ENCODE measurements at regions not wholly inside any gene's neighbourhood (a gene's known extent, or its start where the extent isn't known, plus 50 kb on each side); places are given as distances from the start of the nearest gene placed in this dataset.

DNA sequence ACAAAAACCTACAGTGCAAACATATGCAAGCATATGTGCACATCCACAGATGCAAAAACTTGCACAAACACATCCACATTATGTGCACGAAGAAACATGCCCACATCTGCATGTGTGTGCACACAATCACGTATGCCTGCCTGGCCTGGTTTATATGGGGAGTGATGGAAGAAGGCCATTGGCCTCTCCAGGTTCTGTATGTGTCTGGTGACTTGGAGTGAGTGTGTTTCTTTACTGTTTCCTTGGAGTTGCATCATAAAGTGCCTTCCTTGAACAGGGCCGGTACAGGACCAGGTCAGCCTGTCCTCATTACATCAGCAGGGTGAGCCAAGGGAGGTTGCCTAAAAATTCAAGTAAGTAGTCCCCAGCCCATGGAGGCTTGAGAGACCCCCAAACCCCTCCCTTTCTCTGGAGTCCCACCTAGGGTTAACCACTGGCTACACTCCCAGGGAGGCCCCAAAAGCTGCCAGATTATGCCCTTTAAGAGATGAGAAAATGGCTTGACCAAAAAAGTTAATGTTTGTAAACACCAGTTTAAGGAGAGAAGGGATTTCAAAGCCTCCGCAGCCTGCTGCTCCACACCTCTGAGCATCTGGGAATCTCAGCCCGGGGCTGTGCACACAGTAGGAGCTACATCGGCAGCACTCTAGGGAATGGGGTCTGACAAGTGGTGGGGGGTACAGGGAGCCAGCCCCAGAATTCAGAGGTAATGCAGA is 140.8 kb downstream of the VEGFA start (continued):
- TF ChIP-seq ELF1 (IDR thresholded peaks at IDR 0.05) (no peak), GABPA (IDR thresholded peaks at IDR 0.05; ENCODE audit: low read depth) (no peak), TCF12 (IDR thresholded peaks at IDR 0.05) (no peak), IRF3 (IDR thresholded peaks at IDR 0.05; ENCODE audit: low read depth, low read length) (no peak), EP300 (IDR thresholded peaks at IDR 0.05; ENCODE audit: borderline replicate concordance in 1 of 2, low read depth in 1 of 2, low read length in 1 of 2) (no peak), RFX5 (IDR thresholded peaks at IDR 0.05; ENCODE audit: low read length) (no peak), NFIC (IDR thresholded peaks at IDR 0.05; ENCODE audit: borderline replicate concordance) (no peak)

GRCh38 chr6:43910149-43910637 is 140.2 kb downstream of the VEGFA start:
- DNase-seq, result no peak
- ChIA-PET CTCF (interaction anchor here (1.1 kb wide), 1 partner anchor 54 kb away, joined by 3 read pairs; no protein-coding TSS in a partner anchor), POLR2A (interaction anchor here (0.7 kb wide), 1 partner anchor 393 kb away, joined by 3 read pairs; no protein-coding TSS in a partner anchor)
- WGBS (ENCODE audit: low lambda C conversion rate), result 100% methylated on average over 1 of the region's 1 CpG
- no peaks in the 10 kb centered on the region for H4K20me1 ChIP-seq (ENCODE audit: insufficient read depth)
- H3K36me3 ChIP-seq (replicated peaks in 1 of 2; ENCODE audit: control insufficient read depth in 1 of 2, insufficient read depth in 2 of 2, low read length in 1 of 2), result no peaks in the 10 kb centered on the region
- H3K4me2 ChIP-seq, result no peak overlapping the region
- no peak overlapping the region for H3K4me3 ChIP-seq (ENCODE audit: low read depth in 2 of 2, low read length in 1 of 2)
- peaks cover 24 to 75% of the 10 kb centered on the region in 2 experiments; a peak in 3 of 4 replicates for H3K4me1 ChIP-seq (ENCODE audit: control insufficient read depth in 1 of 2, insufficient read depth in 2 of 2, low read depth in 1 of 2, low read length in 1 of 2)
- no peak for TF ChIP-seq TAF1 (IDR thresholded peaks at IDR 0.05; ENCODE audit: borderline replicate concordance, low read depth, low read length)
- TF ChIP-seq PBX3 (IDR thresholded peaks at IDR 0.05), result no peak
- peak overlapping the region in 1 of 2 experiments; percentile 51; a peak in 1 of 4 replicates for H3K27ac ChIP-seq (ENCODE audit: low read depth in 2 of 2, low read length in 1 of 2)
- no peaks in the 10 kb centered on the region for H3K27me3 ChIP-seq (ENCODE audit: insufficient read depth)
- H3K9me3 ChIP-seq, result no peaks in the 10 kb centered on the region
- no peaks in the 10 kb centered on the region for H3F3A ChIP-seq (replicated peaks; ENCODE audit: insufficient read depth)
- H2AFZ ChIP-seq (ENCODE audit: low read depth), result no peak overlapping the region
- no peak overlapping the region for H3K9ac ChIP-seq
- H3K9me2 ChIP-seq, result no peaks in the 10 kb centered on the region
- no peaks in the 10 kb centered on the region for H3K79me2 ChIP-seq (ENCODE audit: insufficient read depth)

DNA sequence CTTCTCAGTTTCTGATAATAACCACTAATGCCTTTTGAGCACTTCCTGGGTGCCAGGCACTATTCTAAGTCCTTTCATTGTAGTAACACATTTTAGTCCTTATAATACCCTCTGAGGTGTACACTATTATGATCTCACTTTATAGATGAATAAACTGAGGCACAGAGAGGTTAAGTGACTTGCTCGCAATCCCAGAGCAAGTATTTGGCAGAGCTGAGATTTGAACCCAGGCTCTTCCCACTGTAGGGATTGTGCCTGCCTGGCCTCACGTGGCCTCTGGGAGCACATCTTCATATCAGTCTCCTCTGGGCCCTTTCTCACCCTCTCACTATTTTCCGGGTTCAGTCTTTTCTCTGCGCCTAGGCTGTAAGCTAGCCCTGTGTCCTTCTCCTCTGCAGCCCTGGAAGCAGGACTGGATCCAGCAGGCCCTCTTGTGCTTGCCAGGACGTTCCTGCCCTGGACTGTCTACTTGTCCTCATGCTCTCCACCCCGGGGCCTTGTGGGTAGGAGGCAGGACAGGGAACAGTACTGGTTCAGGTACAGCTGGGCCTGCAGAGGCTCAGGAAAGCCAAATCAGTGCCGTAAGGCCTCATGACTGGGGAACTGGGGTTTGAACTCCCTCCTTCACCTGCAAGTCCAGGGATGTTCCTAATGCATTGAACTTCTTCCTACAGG is 139.6 kb downstream of the VEGFA start:
- TF ChIP-seq POLR2AphosphoS5 (IDR thresholded peaks at IDR 0.05; ENCODE audit: low read depth, low read length) (no peak), PBX3 (IDR thresholded peaks at IDR 0.05) (no peak), NFIC (IDR thresholded peaks at IDR 0.05; ENCODE audit: borderline replicate concordance) (no peak), RCOR1 (IDR thresholded peaks at IDR 0.05; ENCODE audit: low read length) (no peak), RAD21 (IDR thresholded peaks at IDR 0.05; ENCODE audit: low read length) (no peak), FOSL2 (IDR thresholded peaks at IDR 0.05; ENCODE audit: borderline replicate concordance, low read depth) (no peak)
- CTCF ChIA-PET, result interaction anchor here (1.1 kb wide), 1 partner anchor 53 kb away, joined by 3 read pairs; no protein-coding TSS in a partner anchor
- WGBS (ENCODE audit: low lambda C conversion rate), result 71% methylated on average over 7 of the region's 7 CpGs

More for the DNA sequence above, 139.6 kb downstream of the VEGFA start:
- Histone ChIP-seq H3K27ac (ENCODE audit: low read depth in 2 of 2, low read length in 1 of 2) (peak overlapping the region in 1 of 2 experiments; percentile 51; a peak in 2 of 4 replicates), H3K9me2 (no peaks in the 10 kb centered on the region), H3K9ac (no peak overlapping the region), H3F3A (replicated peaks; ENCODE audit: insufficient read depth) (no peaks in the 10 kb centered on the region), H3K9me3 (no peaks in the 10 kb centered on the region), H3K79me2 (ENCODE audit: insufficient read depth) (no peaks in the 10 kb centered on the region), H3K4me1 (ENCODE audit: control insufficient read depth in 1 of 2, insufficient read depth in 2 of 2, low read depth in 1 of 2, low read length in 1 of 2) (peaks cover 24 to 72% of the 10 kb centered on the region in 2 experiments; a peak in 3 of 4 replicates), H3K36me3 (replicated peaks in 1 of 2; ENCODE audit: control insufficient read depth in 1 of 2, insufficient read depth in 2 of 2, low read length in 1 of 2) (no peaks in the 10 kb centered on the region), H3K4me3 (ENCODE audit: low read depth in 2 of 2, low read length in 1 of 2) (no peak overlapping the region), H3K4me2 (no peak overlapping the region), H4K20me1 (ENCODE audit: insufficient read depth) (no peaks in the 10 kb centered on the region), H3K27me3 (ENCODE audit: insufficient read depth) (no peaks in the 10 kb centered on the region), H2AFZ (ENCODE audit: low read depth) (no peak overlapping the region)
- POLR2A ChIA-PET, result no interaction called here
- no peak for DNase-seq

All from SK-N-SH (cell line).